Activated T-cell treated with anti-CD3 and anti-CD28 coated beads for 48 hours (primary cell): ENCODE measurements at regions not wholly inside any gene's neighbourhood (a gene's known extent, or its start where the extent isn't known, plus 50 kb on each side); places are given as distances from the start of the nearest gene placed in this dataset.
"Not testable (repeated sequence)": the region's sequence is repeated elsewhere in the genome, so short reads cannot be mapped to it uniquely, and the experiment has no call there.

ENCODE experiments used
- DNase-seq: peaks from one replicate; pipeline ENCODE4 v3.0.0-alpha.2; 2020; ENCODE audit warnings: low read depth

DNA sequence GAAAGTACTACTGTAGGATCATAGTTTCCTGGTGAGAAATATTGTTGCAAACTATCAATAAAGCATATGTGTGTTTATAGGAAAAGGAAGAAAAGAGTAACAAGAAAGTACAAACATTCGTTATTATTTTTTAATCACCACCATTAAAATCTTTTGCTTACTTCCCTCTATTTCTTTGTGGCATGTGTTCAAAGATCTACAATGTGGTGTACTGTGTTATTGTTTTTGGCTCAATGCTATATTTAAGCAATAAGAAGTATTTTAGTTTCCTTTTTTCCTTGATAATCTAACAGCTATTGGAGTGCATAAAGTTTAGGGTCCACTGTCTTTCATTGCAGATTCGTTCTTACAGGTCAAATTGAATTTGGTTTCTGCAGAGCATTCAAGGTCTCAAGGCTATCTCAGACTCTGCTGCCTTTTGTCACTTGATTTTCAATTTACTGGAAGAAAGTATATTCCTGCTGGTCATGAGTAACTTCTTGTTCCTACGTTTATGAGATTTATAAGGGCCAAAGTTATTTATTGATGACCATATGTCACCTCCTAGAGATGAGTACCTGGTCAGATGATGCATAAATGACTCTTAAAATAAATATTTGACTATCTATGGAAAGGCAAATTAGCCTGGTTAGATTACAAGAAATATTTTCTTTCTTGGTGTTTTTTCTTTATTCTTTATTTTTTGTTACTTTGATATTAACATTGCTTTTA lies 323.0 kb downstream of the TMEM167A start:
- DNase-seq: no peak

DNA sequence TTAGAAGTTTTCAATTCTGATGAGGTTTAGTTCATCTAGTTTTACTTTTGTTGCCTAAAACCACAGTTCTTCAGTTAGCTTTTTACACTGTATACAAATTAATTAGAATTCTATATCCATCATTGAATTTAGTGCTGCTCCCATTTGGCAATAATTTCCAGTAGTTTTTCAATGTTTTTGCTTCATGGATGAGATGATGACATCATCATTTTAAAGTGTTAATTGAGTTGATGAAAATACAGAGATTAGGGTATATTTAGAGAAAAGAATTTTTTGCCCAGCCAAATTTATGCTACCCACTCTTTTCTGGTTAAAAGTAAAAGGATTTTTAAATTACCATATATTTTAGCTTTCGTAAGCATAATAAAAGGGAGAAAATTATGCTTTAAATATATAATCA lies 323.8 kb downstream of the TMEM167A start:
- DNase-seq: no peak

DNA sequence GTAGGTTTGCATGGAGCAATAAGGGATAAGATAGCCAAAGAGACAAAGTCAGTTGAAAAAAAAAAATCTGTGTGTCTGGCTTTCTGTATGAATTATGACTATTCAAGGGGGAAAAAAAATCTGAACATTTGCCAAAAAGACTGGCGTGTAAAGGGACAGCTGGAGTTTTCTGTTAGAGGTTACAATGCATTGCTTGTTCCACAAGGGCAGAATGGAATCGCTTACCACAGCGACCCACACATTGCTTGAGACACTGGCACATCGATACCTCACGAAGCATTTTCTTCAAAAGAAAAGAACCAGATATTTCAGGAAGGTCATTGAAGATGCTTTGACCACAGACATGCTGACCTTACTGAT lies 327.8 kb downstream of the TMEM167A start:
- DNase-seq: no peak

DNA sequence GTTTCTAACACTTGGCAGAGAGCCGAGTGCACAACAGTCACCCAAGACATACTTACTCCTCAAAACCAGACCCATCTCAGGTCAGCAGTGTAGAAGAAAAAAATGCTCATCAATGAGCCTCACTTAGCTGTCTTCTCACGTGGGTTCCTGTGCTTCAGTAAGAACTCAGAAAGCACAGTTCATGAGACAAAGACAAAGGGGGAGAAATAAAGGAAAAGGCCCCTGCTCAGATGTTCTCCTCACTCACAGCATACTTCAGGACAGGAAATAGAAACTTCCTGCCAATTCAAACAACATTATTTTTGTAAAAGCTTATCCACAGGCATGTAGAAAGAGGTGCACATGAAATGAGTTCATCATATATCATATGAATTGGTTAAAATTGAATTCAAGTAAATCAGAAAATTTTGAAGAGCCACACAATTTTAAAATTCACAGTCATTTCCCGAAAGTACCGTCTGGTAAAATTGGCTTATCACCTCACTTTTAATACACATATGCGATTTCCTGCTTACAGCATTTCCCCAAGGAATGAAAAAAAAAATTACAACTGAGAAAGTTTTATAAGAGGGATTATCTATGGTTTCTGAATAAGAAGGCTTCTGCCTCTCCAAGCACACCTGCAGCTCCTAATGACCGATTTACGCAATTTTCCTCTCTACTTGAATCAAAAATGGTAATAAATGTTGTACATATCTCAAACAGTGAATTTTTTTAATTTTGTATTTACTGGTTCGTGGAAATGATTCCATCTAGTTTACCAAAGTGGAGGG lies 328.3 kb downstream of the TMEM167A start:
- DNase-seq: no peak

DNA sequence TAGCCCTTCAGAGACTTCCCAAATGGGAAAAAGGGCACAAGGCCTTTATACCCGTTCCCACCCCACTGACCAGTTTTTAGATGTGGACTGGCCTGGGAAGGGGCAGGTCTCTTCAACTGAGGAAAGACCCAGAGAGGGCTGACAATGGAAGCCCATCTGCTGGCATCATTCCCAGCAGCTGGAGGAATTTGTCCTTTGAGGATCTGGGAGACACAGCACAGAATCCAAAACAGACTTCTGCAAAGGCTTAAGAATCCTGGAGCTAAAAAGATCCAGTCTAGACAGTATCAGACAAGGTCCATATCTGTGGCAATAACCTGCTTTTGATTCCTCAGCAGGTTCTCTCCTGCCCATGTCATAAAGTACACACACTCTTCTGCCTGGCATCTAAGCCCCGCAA lies 329.2 kb downstream of the TMEM167A start:
- DNase-seq: no peak

DNA sequence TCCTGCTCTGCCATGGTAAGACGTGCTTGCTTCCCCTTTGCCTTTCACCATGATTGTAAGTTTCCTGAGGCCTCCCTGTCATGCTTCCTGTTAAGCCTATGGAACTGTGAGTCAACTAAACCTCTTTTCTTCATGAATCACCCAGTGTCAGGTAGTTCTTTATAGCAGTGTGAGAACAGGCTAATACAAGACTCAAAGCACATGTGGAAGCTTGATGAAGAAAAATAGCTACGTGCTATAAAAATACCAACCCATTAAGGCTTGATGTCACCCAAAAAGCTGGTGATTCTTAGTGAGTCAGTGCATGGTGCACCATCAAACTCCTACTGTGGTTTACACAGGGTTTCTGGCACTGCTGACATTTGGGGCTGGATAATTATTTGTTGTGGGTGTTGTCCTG lies 332.2 kb downstream of the TMEM167A start:
- no peak for DNase-seq

DNA sequence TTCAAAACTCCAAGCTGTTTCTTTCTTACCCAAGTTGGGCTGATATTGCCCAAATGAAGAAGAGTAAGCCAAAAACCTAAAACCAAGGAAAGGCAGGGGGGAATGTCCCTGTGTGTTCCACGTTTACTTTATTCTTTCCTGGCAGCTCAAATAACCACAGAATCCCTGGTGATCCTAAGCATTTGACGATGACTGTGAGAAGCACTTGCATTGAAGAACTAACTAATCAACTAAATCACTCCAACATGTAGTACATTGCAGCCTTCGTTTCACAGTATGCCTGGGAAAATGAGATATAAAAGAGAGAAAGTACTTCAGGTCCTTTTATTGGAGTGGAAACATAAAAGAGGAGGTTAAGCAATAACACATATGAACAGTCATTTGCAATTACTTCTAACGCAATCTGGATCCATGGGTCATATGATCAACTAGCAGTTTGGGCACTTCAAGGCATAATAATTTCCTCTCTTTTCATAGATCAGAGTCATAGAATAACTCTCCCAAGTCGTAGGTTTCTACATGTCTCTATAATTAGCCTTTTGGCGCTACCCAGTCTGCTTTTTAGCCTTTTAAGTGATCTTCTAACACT lies 338.4 kb downstream of the TMEM167A start:
- no peak for DNase-seq

- no peak for DNase-seq
Observed at GRCh38 chr5:82735160-82735789, 341.9 kb downstream of the TMEM167A start.

GRCh38 chr5:82734347-82734746 lies 342.8 kb downstream of the TMEM167A start:
- no peak for DNase-seq

GRCh38 chr5:82730913-82731312 lies 346.3 kb downstream of the TMEM167A start:
- no peak for DNase-seq

DNA sequence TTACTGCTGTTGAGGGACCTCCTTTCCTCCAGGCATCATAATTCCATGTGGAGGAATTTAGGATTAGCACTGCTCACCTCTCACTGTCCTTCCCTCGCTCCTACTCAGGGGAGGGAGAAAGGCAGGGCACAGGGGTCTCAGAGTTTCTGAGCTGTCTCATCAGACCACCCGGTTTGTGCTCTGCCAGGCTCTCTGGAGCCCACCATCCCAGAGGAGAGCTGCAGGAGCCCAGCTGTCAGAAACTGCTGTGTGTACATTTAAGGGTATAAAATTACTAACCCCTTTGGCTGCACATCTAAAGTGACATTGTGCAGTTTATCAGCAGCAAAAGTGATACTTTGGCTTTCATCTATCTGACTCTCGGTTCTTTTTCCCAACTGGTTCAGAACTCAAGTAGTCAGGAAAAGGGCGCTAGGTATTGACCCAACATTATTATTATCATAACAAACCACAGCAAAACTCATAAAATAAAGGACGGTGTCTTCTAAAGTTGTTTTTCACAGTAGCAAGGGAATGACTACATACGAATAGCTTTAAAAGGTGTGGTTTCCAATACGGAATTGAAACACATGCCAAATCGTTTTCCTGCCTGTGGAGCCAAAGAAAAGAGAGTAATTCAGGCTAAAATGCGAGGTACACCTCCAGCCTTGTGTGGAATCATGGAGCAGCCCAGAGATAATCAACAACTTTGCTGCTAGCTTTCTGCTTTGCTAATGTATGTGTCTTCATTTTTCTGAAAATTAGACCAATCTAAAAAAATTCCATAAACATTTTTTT lies 348.1 kb downstream of the TMEM167A start:
- no peak for DNase-seq

- no peak for DNase-seq
Observed at GRCh38 chr5:82723168-82723567, 354.0 kb downstream of the TMEM167A start.

GRCh38 chr5:82721087-82721410 lies 356.1 kb downstream of the TMEM167A start:
- no peak for DNase-seq

DNA sequence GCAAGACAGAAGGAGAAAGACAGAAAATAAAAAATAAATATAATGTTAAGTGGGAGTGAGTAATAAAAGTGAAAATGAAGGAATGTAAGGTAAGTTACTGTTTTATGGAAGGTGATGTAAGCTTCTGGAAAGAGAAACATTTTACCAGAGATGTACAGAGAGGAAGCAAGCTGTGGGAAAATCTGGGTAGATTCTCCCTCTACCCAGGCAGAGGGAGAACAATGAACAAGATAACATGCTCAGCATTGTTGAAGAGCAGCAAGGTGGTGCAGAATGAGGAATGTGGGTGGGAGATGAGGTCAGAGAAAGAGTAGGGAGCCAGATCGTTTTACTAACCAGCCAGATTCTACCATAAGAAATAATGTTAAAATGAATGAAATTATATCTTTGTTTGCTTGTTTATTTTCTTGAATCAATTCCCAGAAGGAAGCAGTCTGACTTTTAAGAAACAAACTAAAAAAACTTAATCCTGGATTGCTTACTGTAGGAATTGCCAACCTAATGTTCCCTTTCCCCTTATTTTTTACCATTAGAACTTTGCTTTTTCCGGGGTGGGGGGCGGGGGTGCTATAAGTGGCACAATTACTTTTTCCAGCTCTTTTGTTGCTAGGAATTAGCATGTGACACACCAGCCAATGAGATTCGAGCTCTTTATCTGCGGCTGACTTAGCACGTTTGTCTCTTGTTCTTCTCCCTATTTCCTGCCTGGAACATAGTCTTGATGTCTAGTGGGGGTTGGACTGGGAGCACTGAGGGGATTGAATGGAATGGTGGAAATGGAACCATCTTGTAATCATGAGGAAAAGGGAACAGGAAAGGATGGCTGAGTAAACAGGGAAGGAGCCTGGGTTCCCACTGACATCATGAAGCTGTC lies 356.7 kb downstream of the TMEM167A start:
- no peak for DNase-seq

- no peak for DNase-seq
Observed at GRCh38 chr5:82719368-82719767, 357.8 kb downstream of the TMEM167A start.

- DNase-seq: no peak
Observed at GRCh38 chr5:82717738-82718137, 359.5 kb downstream of the TMEM167A start.

DNA sequence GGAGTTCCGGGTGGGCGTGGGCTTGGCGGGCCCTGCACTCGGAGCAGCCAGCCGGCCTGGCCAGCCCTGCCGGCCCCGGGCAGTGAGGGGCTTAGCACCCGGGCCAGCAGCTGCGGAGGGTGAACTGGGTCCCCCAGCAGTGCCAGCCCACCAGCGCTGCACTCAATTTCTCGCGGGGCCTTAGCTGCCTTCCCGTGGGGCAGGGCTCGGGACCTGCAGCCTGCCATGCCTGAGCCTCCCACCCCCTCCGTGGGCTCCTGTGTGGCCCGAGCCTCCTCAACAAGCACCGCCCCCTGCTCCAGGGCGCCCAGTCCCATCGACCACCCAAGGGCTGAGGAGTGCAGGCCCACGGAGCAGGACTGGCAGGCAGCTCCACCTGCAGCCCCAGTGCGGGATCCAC lies 362.5 kb downstream of the TMEM167A start:
- DNase-seq: not testable (repeated sequence)

DNA sequence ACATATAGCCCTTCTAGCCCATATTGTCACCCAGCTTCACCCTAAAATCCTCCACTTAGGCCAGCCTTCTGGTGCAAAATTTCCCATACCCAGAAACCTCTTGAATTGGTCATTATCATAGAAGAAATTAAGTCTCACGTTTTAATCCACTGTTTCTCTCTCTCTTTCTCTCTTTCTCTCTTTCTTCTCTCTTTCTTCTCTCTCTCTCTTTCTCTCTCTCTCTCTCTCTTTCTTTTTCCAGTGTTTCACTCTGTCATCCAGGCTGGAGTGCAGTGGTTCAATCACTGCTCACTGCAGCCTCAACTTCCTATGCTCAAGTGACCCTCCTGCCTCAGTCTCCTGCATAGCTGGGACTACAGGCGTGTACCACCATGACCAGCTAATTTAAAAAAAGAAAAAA lies 363.4 kb downstream of the TMEM167A start:
- no peak for DNase-seq

- DNase-seq: no peak
Observed at GRCh38 chr5:82707741-82708140, 369.5 kb downstream of the TMEM167A start.

DNA sequence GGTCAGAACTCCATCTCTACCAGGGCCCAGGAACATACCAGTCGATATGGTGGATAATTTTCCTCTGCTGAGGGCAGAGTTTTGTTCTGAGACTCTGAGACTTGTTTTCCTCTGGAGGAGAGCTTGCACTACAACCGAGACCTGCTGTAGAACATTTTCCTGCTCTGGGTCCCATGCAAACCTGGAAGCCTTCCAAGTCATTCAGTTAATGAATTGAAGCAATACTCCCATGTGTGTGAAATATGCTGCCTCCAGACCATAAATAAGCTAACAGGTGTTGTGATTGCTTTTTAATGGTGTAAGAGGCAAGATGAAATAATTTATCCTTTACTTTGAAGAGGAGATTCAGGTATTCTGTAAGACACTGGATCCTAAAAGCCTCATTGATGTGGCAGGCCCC lies 372.8 kb downstream of the TMEM167A start:
- no peak for DNase-seq

- no peak for DNase-seq
Observed at GRCh38 chr5:82702046-82702445, 375.1 kb downstream of the TMEM167A start.
